HepG2 (cell line): ENCODE measurements at regions not wholly inside any gene's neighbourhood (a gene's known extent, or its start where the extent isn't known, plus 50 kb on each side); places are given as distances from the start of the nearest gene placed in this dataset.

Experiments
- ATAC-seq: fragments of 200-7000 bp; cut with Tn5 transposase; 3 replicates; pipeline ENCODE4 v1.9.1; 2020; ENCODE audit warnings: mild to moderate bottlenecking, moderate library complexity
- BruUV-seq: library from RNA; stranded (reverse); fragments of 400-500 nt; replicated peaks from 2 replicates; lab custom pipeline; 2021; lab: Mats Ljungman, UMichigan
- CTCF ChIA-PET: fragments of 300-600 bp; formaldehyde crosslinking; extraction: SDS; loops from one replicate; lab custom pipeline; 2021; ENCODE audit warnings: low total read pairs, inconsistent platforms, low intra/inter-chr PET ratio; lab: Yijun Ruan, JAX
- POLR2A ChIA-PET: fragments of 350-600 bp; sonication (Branson Sonifier 250); formaldehyde crosslinking; loops from one replicate; lab custom pipeline; 2020; ENCODE audit warnings: antibody characterized with exemption, inconsistent platforms; lab: Yijun Ruan, JAX
- DNase-seq: peaks from one replicate; pipeline ENCODE4 v3.0.0-alpha.2; 2015; ENCODE audit warnings: low spot score
- FAIRE-seq: peaks from 3 replicates; lab custom pipeline; 2011; peaks lifted over from hg19 to GRCh38; lab: Jason Lieb, UNC
- H2AFZ ChIP-seq: one replicate; pipeline ENCODE4 v1.6.1; 2011; ENCODE audit warnings: low read length, inconsistent platforms
- H3K27ac ChIP-seq: fragments of 300-600 bp; 3 replicates; pipeline ENCODE4 v1.8.0; 2011; ENCODE audit warnings: mixed run types, mild to moderate bottlenecking, mixed read lengths, low read length, inconsistent platforms; ENCODE audit not compliant: insufficient read depth; ENCODE audit errors: extremely low read length
- H3K27me3 ChIP-seq, 2 experiments: fragments of 200-600 bp in 1 of 2; 2 replicates in 1 of 2; 3 replicates in 1 of 2; pipeline versions ENCODE4 v1.6.0 to v1.8.0; 2011; ENCODE audit warnings: low read length in 2 of 2, mild to moderate bottlenecking in 2 of 2, moderate library complexity in 2 of 2, inconsistent platforms in 1 of 2; ENCODE audit not compliant: insufficient read depth in 2 of 2, control insufficient read depth in 1 of 2
- H3K36me3 ChIP-seq, 2 experiments: fragments of 200-600 bp in 1 of 2; replicated peaks in 1 of 2; 2 replicates in 1 of 2; 3 replicates in 1 of 2; pipeline versions ENCODE4 v1.5.1 to v1.8.0; 2011; ENCODE audit warnings: low read length in 2 of 2, inconsistent platforms in 1 of 2; ENCODE audit not compliant: insufficient read depth in 2 of 2, control insufficient read depth in 1 of 2
- H3K4me1 ChIP-seq: 2 replicates; pipeline ENCODE4 v1.5.1; 2012; ENCODE audit warnings: low read length, inconsistent platforms; ENCODE audit not compliant: insufficient read depth
- H3K4me2 ChIP-seq: 2 replicates; pipeline ENCODE4 v1.6.0; 2011; ENCODE audit warnings: low read depth, low read length, inconsistent platforms
- H3K4me3 ChIP-seq, 3 experiments: fragments of 200-600 bp in 1 of 3; sonication (generic), shearing (Covaris generic) in 1 of 3; replicated peaks in 1 of 3; 2 replicates each; pipeline ENCODE4 v1.5.1; 2011 to 2016; ENCODE audit warnings: low read length in 3 of 3, inconsistent platforms in 2 of 3, low read depth in 2 of 3, mild to moderate bottlenecking in 2 of 3, control low read depth in 1 of 3, mixed read lengths in 1 of 3; ENCODE audit not compliant: insufficient read depth in 1 of 3
- H3K79me2 ChIP-seq: one replicate; pipeline ENCODE4 v1.6.1; 2011; ENCODE audit warnings: low read length, inconsistent platforms; ENCODE audit not compliant: insufficient read depth
- H3K9ac ChIP-seq: 2 replicates; pipeline ENCODE4 v1.6.0; 2011; ENCODE audit warnings: mild to moderate bottlenecking, low read depth, low read length, inconsistent platforms; ENCODE audit not compliant: insufficient read depth
- H3K9me3 ChIP-seq: 2 replicates; pipeline ENCODE4 v1.5.1; 2012; ENCODE audit warnings: mild to moderate bottlenecking, low read length
- H4K20me1 ChIP-seq: 2 replicates; pipeline ENCODE4 v1.6.0; 2011; ENCODE audit warnings: inconsistent platforms, mild to moderate bottlenecking, low read length, moderate library complexity; ENCODE audit not compliant: insufficient read depth
- CAMTA2 ChIP-seq: sonication (generic); formaldehyde crosslinking; IDR thresholded peaks from 2 replicates; pipeline ENCODE4 v1.4.0; 2020; ENCODE audit warnings: mild to moderate bottlenecking, missing genetic modification reagents, borderline replicate concordance
- FOXO1 ChIP-seq: sonication (generic); formaldehyde crosslinking; IDR thresholded peaks from 2 replicates; pipeline ENCODE4 v1.4.0; 2020; ENCODE audit warnings: missing genetic modification reagents
- GABPB1 ChIP-seq: IDR thresholded peaks from 2 replicates; pipeline ENCODE4 v1.6.1; 2016; ENCODE audit warnings: mild to moderate bottlenecking, missing genetic modification reagents, moderate library complexity, missing compliant biosample characterization
- MYNN ChIP-seq: sonication (generic); formaldehyde crosslinking; IDR thresholded peaks from 2 replicates; pipeline ENCODE4 v1.4.0; 2020; ENCODE audit warnings: mild to moderate bottlenecking, low read depth, missing genetic modification reagents
- NFATC3 ChIP-seq: sonication (generic); formaldehyde crosslinking; IDR thresholded peaks from 2 replicates; pipeline ENCODE4 v1.5.1; 2020; ENCODE audit warnings: mild to moderate bottlenecking, missing genetic modification reagents
- NR2F6 ChIP-seq, 2 experiments: IDR thresholded peaks; 2 replicates each; pipeline ENCODE4 v1.6.1; 2016; ENCODE audit warnings: antibody characterized with exemption in 1 of 2, mild to moderate bottlenecking in 1 of 2
- PPARG ChIP-seq: conservative IDR thresholded peaks from 2 replicates; pipeline ENCODE4 v1.6.1; 2016; ENCODE audit warnings: missing biosample characterization, missing genetic modification reagents
- SNAI1 ChIP-seq: sonication (generic); formaldehyde crosslinking; IDR thresholded peaks from 2 replicates; pipeline ENCODE4 v1.5.0; 2020; ENCODE audit warnings: mild to moderate bottlenecking, missing genetic modification reagents, borderline replicate concordance
- TBP ChIP-seq: sonication (generic); formaldehyde crosslinking; IDR thresholded peaks from 2 replicates; pipeline ENCODE4 v1.5.0; 2020; ENCODE audit warnings: missing genetic modification reagents
- ZNF20 ChIP-seq: sonication (generic); formaldehyde crosslinking; IDR thresholded peaks from 2 replicates; pipeline ENCODE4 v1.4.0; 2020; ENCODE audit warnings: mild to moderate bottlenecking, moderate library complexity, missing genetic modification reagents
- ZNF34 ChIP-seq: sonication (generic); formaldehyde crosslinking; IDR thresholded peaks from 2 replicates; pipeline ENCODE4 v1.4.0; 2020; ENCODE audit warnings: mild to moderate bottlenecking, missing genetic modification reagents, borderline replicate concordance
- WGBS: methylation state at CpG from one replicate; pipeline ENCODE4 v1.1.6; 2017; ENCODE audit warnings: low lambda C conversion rate; 5-methylcytosine and 5-hydroxymethylcytosine counted together
- in situ Hi-C: cut with HindIII; loops from 2 replicates; pipeline ENCODE4 v1.10.0; 2017; ENCODE audit warnings: low pct_unique_long_range_greater_than_20kb; ENCODE audit not compliant: extremely low pct_ligation_motif_present
- intact Hi-C: fragments of 100-400 bp; cut with micrococcal nuclease; formaldehyde crosslinking; loops from one replicate; pipeline ENCODE4 v1.10.0; 2022; ENCODE audit not compliant: unreplicated experiment
- TF ChIP-seq, protein P1 (sequence below): sonication (generic); formaldehyde crosslinking; IDR thresholded peaks from 2 replicates; pipeline ENCODE4 v1.5.0; 2020; ENCODE audit warnings: mild to moderate bottlenecking, low read depth, missing genetic modification reagents, borderline replicate concordance
- TF ChIP-seq, protein P2 (sequence below): sonication (generic); formaldehyde crosslinking; IDR thresholded peaks from 2 replicates; pipeline ENCODE4 v1.8.0; 2022; ENCODE audit warnings: missing genetic modification reagents, mild to moderate bottlenecking, inconsistent platforms, borderline replicate concordance
- TF ChIP-seq, protein P3 (sequence below): sonication (generic); formaldehyde crosslinking; IDR thresholded peaks from 2 replicates; pipeline ENCODE4 v1.4.0; 2020; ENCODE audit warnings: missing genetic modification reagents, mild to moderate bottlenecking, borderline replicate concordance

DNA sequence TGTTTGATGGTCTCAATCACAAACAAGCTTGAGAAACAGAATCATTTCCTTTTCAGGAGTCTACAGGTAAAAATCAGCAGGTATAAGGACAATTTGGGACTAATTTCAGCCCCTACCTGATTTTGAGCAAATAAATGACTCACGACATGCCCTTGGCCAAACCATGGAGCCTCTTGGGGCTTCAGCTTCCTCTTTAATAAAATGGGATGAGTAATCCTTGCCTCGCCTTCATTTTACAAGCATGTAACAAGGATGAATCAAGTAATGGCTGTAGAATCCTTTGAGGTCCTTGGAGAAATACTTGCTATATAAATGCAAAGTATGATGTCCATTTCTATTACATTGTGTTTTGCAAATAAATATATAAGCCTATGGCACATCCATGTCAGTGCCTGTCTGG lies 212.8 kb upstream of the PODXL start:
- POLR2A ChIA-PET, result no interaction called here

More for the DNA sequence above, 212.8 kb upstream of the PODXL start:
- no peaks in the 10 kb centered on the region for H3K4me1 ChIP-seq
- FAIRE-seq (no peak), ATAC-seq (no peak), DNase-seq (no peak)
- H3K4me3 ChIP-seq, result no peak overlapping the region
- CTCF ChIA-PET, result no interaction called here
- 3% methylated on average over 2 of the region's 2 CpGs for WGBS
- no TSS peak for BruUV-seq
- H3K36me3 ChIP-seq, result no peaks in the 10 kb centered on the region
- H3K79me2 ChIP-seq, result no peaks in the 10 kb centered on the region
- no peak overlapping the region for H2AFZ ChIP-seq
- H3K27me3 ChIP-seq, result peaks cover 0 to 7% of the 10 kb centered on the region in 2 experiments; a peak in 3 of 5 replicates
- intact Hi-C loops, result no loop called here
- H4K20me1 ChIP-seq, result no peaks in the 10 kb centered on the region
- H3K9me3 ChIP-seq, result no peaks in the 10 kb centered on the region
- TF ChIP-seq NFATC3 (no peak), SNAI1 (CRISPR knock-in tag) (no peak), TBP (CRISPR knock-in tag) (no peak), ZNF20 (CRISPR knock-in tag) (no peak), MYNN (CRISPR knock-in tag) (no peak), ZNF34 (no peak), GABPB1 (CRISPR knock-in tag) (no peak), NR2F6 (IDR thresholded peaks at IDR 0.05) (no peak), NR2F6 (CRISPR knock-in tag; IDR thresholded peaks at IDR 0.05) (no peak), PPARG (CRISPR knock-in tag) (no peak), CAMTA2 (CRISPR knock-in tag) (no peak), FOXO1 (no peak)
- TF ChIP-seq, protein P1, sequence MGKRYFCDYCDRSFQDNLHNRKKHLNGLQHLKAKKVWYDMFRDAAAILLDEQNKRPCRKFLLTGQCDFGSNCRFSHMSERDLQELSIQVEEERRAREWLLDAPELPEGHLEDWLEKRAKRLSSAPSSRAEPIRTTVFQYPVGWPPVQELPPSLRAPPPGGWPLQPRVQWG (CRISPR knock-in tag), result no peak
- TF ChIP-seq, protein P2, sequence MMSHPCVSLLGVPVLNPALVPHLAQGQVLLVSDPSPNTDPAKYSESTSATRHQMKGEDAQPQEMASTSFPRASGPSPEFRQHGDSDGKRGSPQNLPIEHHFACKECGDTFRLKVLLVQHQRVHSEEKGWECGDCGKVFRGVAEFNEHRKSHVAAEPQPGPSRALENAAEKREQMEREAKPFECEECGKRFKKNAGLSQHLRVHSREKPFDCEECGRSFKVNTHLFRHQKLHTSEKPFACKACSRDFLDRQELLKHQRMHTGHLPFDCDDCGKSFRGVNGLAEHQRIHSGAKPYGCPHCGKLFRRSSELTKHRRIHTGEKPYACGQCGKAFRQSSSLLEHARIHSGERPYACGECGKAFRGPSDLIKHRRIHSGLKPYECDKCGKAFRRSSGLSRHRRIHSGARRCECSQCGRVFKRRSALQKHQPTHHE (CRISPR knock-in tag), result no peak
- TF ChIP-seq, protein P3, sequence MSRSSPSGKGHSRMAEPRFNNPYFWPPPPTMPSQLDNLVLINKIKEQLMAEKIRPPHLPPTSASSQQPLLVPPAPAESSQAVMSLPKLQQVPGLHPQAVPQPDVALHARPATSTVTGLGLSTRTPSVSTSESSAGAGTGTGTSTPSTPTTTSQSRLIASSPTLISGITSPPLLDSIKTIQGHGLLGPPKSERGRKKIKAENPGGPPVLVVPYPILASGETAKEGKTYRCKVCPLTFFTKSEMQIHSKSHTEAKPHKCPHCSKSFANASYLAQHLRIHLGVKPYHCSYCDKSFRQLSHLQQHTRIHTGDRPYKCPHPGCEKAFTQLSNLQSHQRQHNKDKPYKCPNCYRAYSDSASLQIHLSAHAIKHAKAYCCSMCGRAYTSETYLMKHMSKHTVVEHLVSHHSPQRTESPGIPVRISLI (CRISPR knock-in tag), result no peak
- in situ Hi-C loops, result no loop called here
- no peak overlapping the region for H3K27ac ChIP-seq
- H3K9ac ChIP-seq, result no peak overlapping the region
- H3K4me2 ChIP-seq, result no peak overlapping the region
